Gastroesophageal sphincter (tissue), 4 donors: ENCODE measurements at regions not wholly inside any gene's neighbourhood (a gene's known extent, or its start where the extent isn't known, plus 50 kb on each side); places are given as distances from the start of the nearest gene placed in this dataset.

Experiments used
- ATAC-seq: fragments of 150-250 bp; one replicate; pipeline ENCODE4 v1.9.1; 2016; ENCODE audit warnings: mild to moderate bottlenecking, moderate library complexity
- H3K27ac ChIP-seq, 4 donors: fragments of 200-600 bp; sonication (generic) in 3 of 4; 1 replicate in 3 of 4; 2 replicates in 1 of 4; pipeline ENCODE4 v1.5.1; 2016 to 2019
- H3K27me3 ChIP-seq: fragments of 200-600 bp; sonication (generic); one replicate; pipeline ENCODE4 v1.5.1; 2019
- H3K36me3 ChIP-seq, 2 donors: fragments of 200-600 bp; sonication (generic); one replicate each; pipeline ENCODE4 v1.5.1; 2019; ENCODE audit warnings: control low read depth in 1 of 2
- H3K4me1 ChIP-seq, 3 donors: fragments of 200-600 bp; sonication (generic); 1 replicate in 2 of 3; 2 replicates in 1 of 3; pipeline ENCODE4 v1.5.1; 2016 to 2019; ENCODE audit warnings: control low read depth in 2 of 3
- H3K4me3 ChIP-seq, 2 donors: fragments of 200-600 bp; sonication (generic); one replicate each; pipeline ENCODE4 v1.5.1; 2019; ENCODE audit warnings: mild to moderate bottlenecking in 1 of 2, moderate library complexity in 1 of 2
- H3K9me3 ChIP-seq, 3 donors: fragments of 200-600 bp; sonication (generic); one replicate each; pipeline ENCODE4 v1.5.1; 2017 to 2019; ENCODE audit warnings: control low read depth in 2 of 3
- CTCF ChIP-seq, 4 experiments: fragments of 200-600 bp in 2 of 4; fragments of 450-650 bp in 2 of 4; sonication (generic) in 1 of 4; IDR thresholded peaks; one replicate each; pipeline ENCODE4 v1.5.1; 2017 to 2019; ENCODE audit warnings: antibody characterized with exemption in 4 of 4, mild to moderate bottlenecking in 2 of 4, moderate library complexity in 2 of 4
- EP300 ChIP-seq: sonication (generic); formaldehyde crosslinking; IDR thresholded peaks from one replicate; pipeline ENCODE4 v1.6.1; 2017; ENCODE audit warnings: antibody characterized with exemption, mild to moderate bottlenecking
- POLR2A ChIP-seq, 2 donors: fragments of 450-650 bp; IDR thresholded peaks; one replicate each; pipeline ENCODE4 v1.6.1; 2017; ENCODE audit warnings: antibody characterized with exemption in 2 of 2, mild to moderate bottlenecking in 2 of 2, moderate library complexity in 1 of 2
- POLR2AphosphoS5 ChIP-seq: sonication (generic); formaldehyde crosslinking; IDR thresholded peaks from one replicate; pipeline ENCODE4 v1.6.1; 2017; ENCODE audit warnings: antibody characterized with exemption
- WGBS, 2 donors: methylation state at CpG; one replicate each; pipeline ENCODE4 v1.1.5; 2018; ENCODE audit warnings: low coverage in 1 of 2; 5-methylcytosine and 5-hydroxymethylcytosine counted together

DNA sequence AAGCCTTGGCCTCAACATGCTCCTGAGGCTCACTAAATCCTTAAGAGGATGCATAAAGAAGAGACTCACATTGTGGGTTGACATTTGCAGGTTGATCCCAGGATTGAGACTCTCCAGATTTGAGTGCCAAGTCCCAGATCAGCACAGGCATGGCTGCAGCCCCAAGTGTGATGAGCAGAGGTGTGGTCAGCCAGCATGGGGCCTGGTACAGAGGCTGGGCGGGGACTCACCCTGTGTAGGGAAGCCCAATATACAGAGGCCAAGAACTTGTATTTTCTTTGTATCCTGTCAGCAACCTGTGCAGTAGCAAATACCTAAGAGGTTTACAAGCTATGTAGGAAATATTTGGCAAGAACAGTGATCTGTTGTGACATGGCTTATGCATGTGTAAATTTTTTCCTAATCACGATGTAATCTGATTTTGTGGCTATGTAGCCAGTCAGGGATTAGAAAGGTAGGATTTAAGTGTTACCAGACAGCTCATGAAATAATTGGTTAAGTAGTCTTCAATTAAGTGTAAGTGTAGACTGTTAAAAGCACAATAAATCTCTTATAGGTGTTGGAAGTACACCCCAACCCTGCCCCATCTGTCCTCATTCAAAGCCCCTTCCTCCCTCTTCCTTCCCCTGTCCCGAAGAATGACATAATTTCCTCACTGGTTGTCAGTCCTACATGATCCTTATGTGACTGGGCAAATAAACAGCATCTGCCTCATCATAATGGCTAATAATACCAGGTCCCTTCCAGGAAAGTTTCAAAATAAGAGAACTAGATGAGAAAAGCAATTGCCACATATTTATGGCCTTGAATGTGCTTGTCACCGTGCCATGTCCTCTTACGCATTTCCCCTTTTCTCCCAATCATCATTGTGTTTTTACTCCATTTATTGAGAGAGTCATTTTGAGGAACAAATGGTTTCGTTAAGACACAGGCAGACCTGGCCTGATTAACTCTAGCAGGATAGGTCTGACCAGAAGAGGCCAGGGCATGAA, 120.9 kb downstream of the HLX start:
- Histone ChIP-seq H3K36me3 (no peaks in the 10 kb centered on the region), H3K27ac (peak overlapping the region in 1 of 4 donors; percentile 43), H3K27me3 (no peaks in the 10 kb centered on the region), H3K9me3 (peaks cover 0 to 1% (median 0%) of the 10 kb centered on the region in 3 donors), H3K4me3 (no peak overlapping the region), H3K4me1 (no peaks in the 10 kb centered on the region)
- 52% methylated on average over 5 to 6 of the region's 6 CpGs for WGBS, 2 donors
- peak; percentile 85 for ATAC-seq
- TF ChIP-seq CTCF (IDR thresholded peaks at IDR 0.05) (no peak), POLR2A (IDR thresholded peaks at IDR 0.05) (no peak), POLR2AphosphoS5 (peak; percentile 54)

GRCh38 chr1:221001167-221001566, 121.9 kb downstream of the HLX start:
- peaks cover 0 to 9% (median 0%) of the 10 kb centered on the region in 3 donors for H3K9me3 ChIP-seq
- ATAC-seq: no peak
- H3K4me1 ChIP-seq: no peaks in the 10 kb centered on the region

DNA sequence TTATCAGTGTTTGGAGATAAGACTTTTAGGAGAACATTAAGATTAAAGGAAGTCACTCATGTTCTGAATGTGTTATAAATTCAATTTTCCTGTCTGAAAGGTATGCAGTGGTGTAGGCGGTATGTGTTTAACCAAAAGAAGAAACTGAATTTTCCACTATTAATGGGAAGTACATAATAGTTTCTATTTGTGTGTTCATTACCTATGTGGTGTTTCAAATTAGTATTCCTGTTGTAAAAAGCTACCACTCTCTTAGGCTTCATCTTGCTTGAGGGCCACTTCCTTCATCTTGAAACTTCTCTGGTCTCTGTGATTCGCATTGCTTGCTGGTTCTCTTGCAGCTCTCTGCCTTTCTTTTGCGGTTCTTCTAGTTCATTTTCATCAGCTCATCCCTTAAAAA, 123.4 kb downstream of the HLX start:
- Histone ChIP-seq H3K27me3 (no peaks in the 10 kb centered on the region), H3K27ac (no peak overlapping the region), H3K9me3 (peaks cover 0 to 9% (median 0%) of the 10 kb centered on the region in 3 donors), H3K4me1 (no peaks in the 10 kb centered on the region), H3K4me3 (no peak overlapping the region), H3K36me3 (no peaks in the 10 kb centered on the region)
- TF ChIP-seq POLR2A (IDR thresholded peaks at IDR 0.05) (no peak), POLR2AphosphoS5 (no peak), CTCF (IDR thresholded peaks at IDR 0.05) (no peak), EP300 (no peak)
- 85 to 92% methylated on average over 3 of the region's 3 CpGs for WGBS, 2 donors
- ATAC-seq: no peak

More at GRCh38 chr1:221001167-221001566, 121.9 kb downstream of the HLX start:
- no peak for TF ChIP-seq CTCF (IDR thresholded peaks at IDR 0.05)
- no peak for TF ChIP-seq POLR2AphosphoS5
- TF ChIP-seq EP300: no peak
- TF ChIP-seq POLR2A (IDR thresholded peaks at IDR 0.05): no peak
- H3K27ac ChIP-seq: peak overlapping the region in 1 of 4 donors; percentile 37
- H3K27me3 ChIP-seq: no peaks in the 10 kb centered on the region
- 90 to 96% methylated on average over 2 to 3 of the region's 4 CpGs for WGBS, 2 donors
- H3K4me3 ChIP-seq: no peak overlapping the region
- no peaks in the 10 kb centered on the region for H3K36me3 ChIP-seq

DNA sequence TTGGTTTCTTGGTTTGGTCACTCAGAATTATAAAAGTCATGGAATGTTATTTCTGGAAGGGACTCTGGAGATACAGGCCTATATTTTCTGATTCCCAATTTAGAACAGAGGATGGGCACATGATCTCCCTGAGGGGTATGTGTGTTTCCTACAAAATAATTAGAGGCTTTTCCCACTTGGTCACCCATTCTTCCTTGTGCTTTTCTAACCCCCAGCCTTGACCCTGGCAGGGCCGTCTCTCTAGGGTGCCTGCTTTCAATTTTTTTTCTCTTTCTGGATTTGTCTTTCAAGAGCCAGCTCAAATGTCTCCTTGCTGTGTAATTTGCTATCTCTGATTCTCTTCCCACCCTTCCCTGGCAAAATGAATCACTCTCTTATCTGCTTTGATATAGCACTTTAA, 131.9 kb downstream of the HLX start:
- Histone ChIP-seq H3K36me3 (no peaks in the 10 kb centered on the region), H3K27ac (no peak overlapping the region), H3K4me1 (no peaks in the 10 kb centered on the region), H3K4me3 (no peak overlapping the region), H3K27me3 (no peaks in the 10 kb centered on the region), H3K9me3 (no peaks in the 10 kb centered on the region)
- no peak for ATAC-seq
- no peak for TF ChIP-seq POLR2A (IDR thresholded peaks at IDR 0.05)
- no peak for TF ChIP-seq CTCF (IDR thresholded peaks at IDR 0.05)
- no peak for TF ChIP-seq EP300
- TF ChIP-seq POLR2AphosphoS5: no peak
- WGBS, 2 donors: 71 to 80% methylated on average over 1 of the region's 1 CpG

- TF ChIP-seq CTCF (IDR thresholded peaks at IDR 0.05) (no peak), EP300 (no peak), POLR2AphosphoS5 (no peak), POLR2A (IDR thresholded peaks at IDR 0.05) (no peak)
- 90 to 94% methylated on average over 4 to 5 of the region's 5 CpGs for WGBS, 2 donors
- no peak overlapping the region for H3K27ac ChIP-seq
- no peaks in the 10 kb centered on the region for H3K9me3 ChIP-seq
- no peak for ATAC-seq
- H3K27me3 ChIP-seq: no peaks in the 10 kb centered on the region
- H3K4me1 ChIP-seq: no peaks in the 10 kb centered on the region
- H3K36me3 ChIP-seq: no peaks in the 10 kb centered on the region
- H3K4me3 ChIP-seq: no peak overlapping the region
Measured at GRCh38 chr1:221012120-221012519, 132.9 kb downstream of the HLX start.
